ENCODE measurements at regions not wholly inside any gene's neighbourhood (a gene's known extent, or its start where the extent isn't known, plus 50 kb on each side); places are given as distances from the start of the nearest gene placed in this dataset.
A peak's percentile ranks its signal among the peaks of the same experiment; 100 is the strongest.

DNA sequence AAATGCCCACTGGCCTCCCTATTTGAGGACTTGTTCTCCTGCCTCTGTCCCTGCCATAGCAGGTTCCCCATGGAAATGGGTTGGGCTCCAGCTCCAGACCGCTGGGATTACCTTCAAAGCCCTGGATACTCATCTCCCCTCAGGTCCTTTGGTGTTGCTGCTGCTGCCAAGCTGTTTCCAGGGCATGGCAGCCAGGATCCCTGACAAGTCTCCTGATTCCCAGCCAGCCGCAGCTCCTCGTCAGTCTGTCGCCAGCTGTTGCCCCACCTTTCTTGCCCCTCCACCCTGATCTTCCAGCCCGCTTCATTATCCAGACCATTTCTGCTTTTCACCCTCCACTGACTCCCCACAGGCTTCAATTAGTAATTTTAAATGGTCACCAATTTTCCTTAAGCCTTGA is 68.3 kb upstream of the KCND3 start:
- 0 out of 7 replicates have a peak, but pooled peaks cover 0 to 2% (median 0%) of the 10 kb centered on the region in 3 experiments for H3K36me3 Mint-ChIP-seq (ENCODE audit: insufficient read depth in 1 of 3, low read depth in 3 of 3)
- Histone ChIP-seq H3K18ac (ENCODE audit: insufficient read length, low read depth, low read length) (no peak overlapping the region), H3K79me1 (ENCODE audit: insufficient read depth, low read depth, low read length, poor library complexity, severe bottlenecking) (no peaks in the 10 kb centered on the region), H3K27me3 (ENCODE audit: insufficient read depth, low read length) (no peaks in the 10 kb centered on the region), H2BK12ac (ENCODE audit: insufficient read length, low read depth, low read length) (no peak overlapping the region), H3T11ph (ENCODE audit: low read length) (no peak overlapping the region), H3K27ac (ENCODE audit: insufficient read length, low read depth, low read length) (no peak overlapping the region), H4K20me1 (ENCODE audit: control insufficient read depth, insufficient read depth, insufficient read length) (no peaks in the 10 kb centered on the region), H3K79me2 (ENCODE audit: insufficient read depth, low read length) (no peaks in the 10 kb centered on the region), H4K91ac (ENCODE audit: insufficient read length, low read depth, low read length) (no peak overlapping the region), H4K5ac (ENCODE audit: insufficient read length, low read depth, low read length) (no peak overlapping the region), H2AFZ (ENCODE audit: low read length) (no peak overlapping the region), H2AK5ac (ENCODE audit: insufficient read length, low read length) (no peak overlapping the region), H3K4ac (ENCODE audit: low read depth, low read length) (no peak overlapping the region), H3K9me3 (ENCODE audit: control insufficient read depth, low read depth, low read length) (no peaks in the 10 kb centered on the region), H2BK20ac (ENCODE audit: low read depth, low read length, poor library complexity, severe bottlenecking) (no peak overlapping the region), H2BK15ac (ENCODE audit: low read depth, low read length) (no peak overlapping the region), H3K56ac (ENCODE audit: insufficient read length, low read depth, low read length) (no peak overlapping the region), H3K4me2 (ENCODE audit: insufficient read depth, insufficient read length, low read length) (no peak overlapping the region), H2BK5ac (ENCODE audit: insufficient read length, low read length) (no peak overlapping the region), H3K9ac (ENCODE audit: extremely low read depth, insufficient read length, low read length) (no peak overlapping the region), H3K14ac (ENCODE audit: insufficient read depth, low read length) (no peak overlapping the region), H3K23me2 (ENCODE audit: insufficient read length, low read depth, low read length, poor library complexity, severe bottlenecking) (no peaks in the 10 kb centered on the region), H2BK120ac (ENCODE audit: low read depth, low read length, poor library complexity, severe bottlenecking) (no peak overlapping the region), H4K8ac (replicated peaks; ENCODE audit: insufficient read length, low read depth, low read length) (no peak overlapping the region), H3K4me1 (ENCODE audit: insufficient read depth, low read length) (no peaks in the 10 kb centered on the region), H3K23ac (ENCODE audit: insufficient read length, low read depth, low read length) (no peak overlapping the region)
- no peaks in the 10 kb centered on the region for H3K4me1 Mint-ChIP-seq
- H3K9me3 Mint-ChIP-seq: peaks cover 4% of the 10 kb centered on the region in 2 experiments; a peak in 3 of 5 replicates
- no peak for TF ChIP-seq CTCF (conservative IDR thresholded peaks at IDR 0.05)
- peaks cover 1% of the 10 kb centered on the region; the same call in 1 of the 2 replicates for H3K27me3 Mint-ChIP-seq (ENCODE audit: low read depth)
- H3K4me3 Mint-ChIP-seq: no peak overlapping the region
- DNase-seq: no peak
- peak overlapping the region in 1 of 3 experiments; percentile 14; a peak in 1 of 7 replicates for H3K27ac Mint-ChIP-seq
- no CpG with 5 or more reads among the region's 5 CpGs for WGBS (ENCODE audit: extremely low coverage, insufficient read length, low lambda C conversion rate)

All from H9 (cell line).